DOHH2 (cell line): ENCODE measurements at regions not wholly inside any gene's neighbourhood (a gene's known extent, or its start where the extent isn't known, plus 50 kb on each side); places are given as distances from the start of the nearest gene placed in this dataset.

ENCODE experiments used
- H3F3A ChIP-seq: fragments of 200-600 bp; sonication (generic), shearing (Covaris generic); 2 replicates; pipeline ENCODE4 v1.6.0; 2016; ENCODE audit warnings: antibody characterized with exemption, mild to moderate bottlenecking; ENCODE audit not compliant: control insufficient read depth, insufficient read depth
- H3K27ac ChIP-seq: fragments of 200-600 bp; sonication (generic); 2 replicates; pipeline ENCODE4 v1.5.1; 2014; ENCODE audit warnings: low read depth, mild to moderate bottlenecking, low read length, moderate library complexity
- H3K27me3 ChIP-seq: fragments of 200-600 bp; sonication (generic); 2 replicates; pipeline ENCODE4 v1.6.1; 2014; ENCODE audit warnings: mild to moderate bottlenecking, low read length, mixed read lengths; ENCODE audit not compliant: control insufficient read depth
- H3K36me3 ChIP-seq: fragments of 200-600 bp; sonication (generic); 2 replicates; pipeline ENCODE4 v1.6.1; 2014; ENCODE audit warnings: mild to moderate bottlenecking, low read length, moderate library complexity, mixed read lengths; ENCODE audit not compliant: control insufficient read depth
- H3K4me1 ChIP-seq: fragments of 200-600 bp; sonication (generic); 2 replicates; pipeline ENCODE4 v1.6.1; 2014; ENCODE audit warnings: mild to moderate bottlenecking, low read length, mixed read lengths; ENCODE audit not compliant: control insufficient read depth
- H3K4me2 ChIP-seq: fragments of 200-600 bp; sonication (generic); 2 replicates; pipeline ENCODE4 v1.6.0; 2014; ENCODE audit warnings: mild to moderate bottlenecking, low read length, moderate library complexity
- H3K4me3 ChIP-seq: fragments of 200-600 bp; sonication (generic); 2 replicates; pipeline ENCODE4 v1.5.1; 2014; ENCODE audit warnings: mild to moderate bottlenecking, low read length, mixed read lengths
- H3K79me2 ChIP-seq: fragments of 200-600 bp; sonication (generic); 2 replicates; pipeline ENCODE4 v1.6.1; 2014; ENCODE audit warnings: mild to moderate bottlenecking, low read length, mixed read lengths; ENCODE audit not compliant: control insufficient read depth
- H3K9me2 ChIP-seq: fragments of 200-600 bp; sonication (generic); replicated peaks from 2 replicates; pipeline ENCODE4 v1.6.1; 2014; ENCODE audit warnings: mild to moderate bottlenecking, low read length, mixed read lengths; ENCODE audit not compliant: control insufficient read depth
- H3K9me3 ChIP-seq: fragments of 200-600 bp; sonication (generic); 2 replicates; pipeline ENCODE4 v1.6.1; 2014; ENCODE audit warnings: antibody characterized with exemption, low read length, mixed read lengths; ENCODE audit not compliant: control insufficient read depth, insufficient read depth
- H4K20me1 ChIP-seq: fragments of 200-600 bp; sonication (generic); 2 replicates; pipeline ENCODE4 v1.6.0; 2014; ENCODE audit warnings: low read depth, mild to moderate bottlenecking, antibody characterized with exemption, low read length, moderate library complexity; ENCODE audit not compliant: control insufficient read depth, insufficient read depth
- EZH2phosphoT487 ChIP-seq: fragments of 200-600 bp; sonication (generic); IDR thresholded peaks from 2 replicates; pipeline ENCODE4 v1.6.1; 2017; ENCODE audit warnings: borderline replicate concordance, mild to moderate bottlenecking, antibody characterized with exemption, low read length, moderate library complexity, mixed read lengths
- TF ChIP-seq, protein P1 (sequence below): fragments of 200-600 bp; sonication (generic); IDR thresholded peaks from one replicate; pipeline ENCODE4 v1.5.1; 2014; ENCODE audit warnings: antibody characterized with exemption, mild to moderate bottlenecking, low read depth, low read length; ENCODE audit not compliant: poor library complexity, severe bottlenecking

- Histone ChIP-seq H3F3A (no peaks in the 10 kb centered on the region), H3K27me3 (0 out of 2 replicates have a peak, but pooled peaks cover 3% of the 10 kb centered on the region), H3K4me1 (no peaks in the 10 kb centered on the region), H3K79me2 (no peaks in the 10 kb centered on the region), H3K9me2 (no peaks in the 10 kb centered on the region), H4K20me1 (no peaks in the 10 kb centered on the region), H3K4me2 (no peak overlapping the region), H3K9me3 (no peaks in the 10 kb centered on the region), H3K4me3 (no peak overlapping the region), H3K36me3 (no peaks in the 10 kb centered on the region), H3K27ac (no peak overlapping the region)
- TF ChIP-seq, protein P1, sequence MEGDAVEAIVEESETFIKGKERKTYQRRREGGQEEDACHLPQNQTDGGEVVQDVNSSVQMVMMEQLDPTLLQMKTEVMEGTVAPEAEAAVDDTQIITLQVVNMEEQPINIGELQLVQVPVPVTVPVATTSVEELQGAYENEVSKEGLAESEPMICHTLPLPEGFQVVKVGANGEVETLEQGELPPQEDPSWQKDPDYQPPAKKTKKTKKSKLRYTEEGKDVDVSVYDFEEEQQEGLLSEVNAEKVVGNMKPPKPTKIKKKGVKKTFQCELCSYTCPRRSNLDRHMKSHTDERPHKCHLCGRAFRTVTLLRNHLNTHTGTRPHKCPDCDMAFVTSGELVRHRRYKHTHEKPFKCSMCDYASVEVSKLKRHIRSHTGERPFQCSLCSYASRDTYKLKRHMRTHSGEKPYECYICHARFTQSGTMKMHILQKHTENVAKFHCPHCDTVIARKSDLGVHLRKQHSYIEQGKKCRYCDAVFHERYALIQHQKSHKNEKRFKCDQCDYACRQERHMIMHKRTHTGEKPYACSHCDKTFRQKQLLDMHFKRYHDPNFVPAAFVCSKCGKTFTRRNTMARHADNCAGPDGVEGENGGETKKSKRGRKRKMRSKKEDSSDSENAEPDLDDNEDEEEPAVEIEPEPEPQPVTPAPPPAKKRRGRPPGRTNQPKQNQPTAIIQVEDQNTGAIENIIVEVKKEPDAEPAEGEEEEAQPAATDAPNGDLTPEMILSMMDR: no peak
- TF ChIP-seq EZH2phosphoT487: no peak
These were observed 383.6 kb downstream of the GADD45G start for GRCh38 chr9:89988458-89988857.

- H3K4me3 ChIP-seq: no peak overlapping the region
- TF ChIP-seq EZH2phosphoT487: no peak
- TF ChIP-seq, protein P1: no peak
- H3K79me2 ChIP-seq: no peaks in the 10 kb centered on the region
- H3K4me1 ChIP-seq: no peaks in the 10 kb centered on the region
- no peaks in the 10 kb centered on the region for H4K20me1 ChIP-seq
- no peak overlapping the region for H3K4me2 ChIP-seq
- H3K27me3 ChIP-seq: no peaks in the 10 kb centered on the region
- no peaks in the 10 kb centered on the region for H3K9me2 ChIP-seq
- H3K9me3 ChIP-seq: no peaks in the 10 kb centered on the region
- H3F3A ChIP-seq: no peaks in the 10 kb centered on the region
- H3K27ac ChIP-seq: no peak overlapping the region
- no peaks in the 10 kb centered on the region for H3K36me3 ChIP-seq
These were observed 386.5 kb downstream of the GADD45G start for GRCh38 chr9:89991204-89991790.

GRCh38 chr9:89992326-89993198 lies 387.8 kb downstream of the GADD45G start:
- Histone ChIP-seq H3K4me3 (no peak overlapping the region), H3F3A (no peaks in the 10 kb centered on the region), H3K27ac (no peak overlapping the region), H3K27me3 (no peaks in the 10 kb centered on the region), H3K4me1 (no peaks in the 10 kb centered on the region), H3K79me2 (no peaks in the 10 kb centered on the region), H3K4me2 (no peak overlapping the region), H3K36me3 (no peaks in the 10 kb centered on the region), H4K20me1 (no peaks in the 10 kb centered on the region), H3K9me2 (no peaks in the 10 kb centered on the region), H3K9me3 (no peaks in the 10 kb centered on the region)
- TF ChIP-seq EZH2phosphoT487: no peak
- TF ChIP-seq, protein P1: no peak
